ENCODE measurements at regions not wholly inside any gene's neighbourhood (a gene's known extent, or its start where the extent isn't known, plus 50 kb on each side); places are given as distances from the start of the nearest gene placed in this dataset.

DNA sequence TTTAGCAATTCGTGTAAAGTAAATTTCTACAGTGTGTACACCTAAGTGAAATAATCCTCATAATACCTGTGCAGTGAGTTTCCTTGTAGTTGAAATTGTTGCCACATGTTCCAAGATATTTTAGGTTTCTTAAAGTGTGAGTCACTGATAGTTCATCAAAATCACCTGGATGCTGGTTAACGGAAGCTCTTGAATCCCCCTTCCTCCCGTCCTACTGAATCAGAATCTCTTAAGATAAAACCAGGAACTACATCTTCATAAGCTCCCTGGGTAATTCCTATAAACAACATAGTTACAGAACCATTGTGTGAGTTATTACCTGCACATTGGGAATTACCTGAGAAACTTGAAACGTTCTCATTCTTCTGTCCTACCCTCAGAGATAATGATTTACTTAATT lies 197.4 kb upstream of the HS3ST1 start:
- TF ChIP-seq GABPA (IDR thresholded peaks at IDR 0.05; ENCODE audit: low read depth): no peak
- TF ChIP-seq, protein P1, sequence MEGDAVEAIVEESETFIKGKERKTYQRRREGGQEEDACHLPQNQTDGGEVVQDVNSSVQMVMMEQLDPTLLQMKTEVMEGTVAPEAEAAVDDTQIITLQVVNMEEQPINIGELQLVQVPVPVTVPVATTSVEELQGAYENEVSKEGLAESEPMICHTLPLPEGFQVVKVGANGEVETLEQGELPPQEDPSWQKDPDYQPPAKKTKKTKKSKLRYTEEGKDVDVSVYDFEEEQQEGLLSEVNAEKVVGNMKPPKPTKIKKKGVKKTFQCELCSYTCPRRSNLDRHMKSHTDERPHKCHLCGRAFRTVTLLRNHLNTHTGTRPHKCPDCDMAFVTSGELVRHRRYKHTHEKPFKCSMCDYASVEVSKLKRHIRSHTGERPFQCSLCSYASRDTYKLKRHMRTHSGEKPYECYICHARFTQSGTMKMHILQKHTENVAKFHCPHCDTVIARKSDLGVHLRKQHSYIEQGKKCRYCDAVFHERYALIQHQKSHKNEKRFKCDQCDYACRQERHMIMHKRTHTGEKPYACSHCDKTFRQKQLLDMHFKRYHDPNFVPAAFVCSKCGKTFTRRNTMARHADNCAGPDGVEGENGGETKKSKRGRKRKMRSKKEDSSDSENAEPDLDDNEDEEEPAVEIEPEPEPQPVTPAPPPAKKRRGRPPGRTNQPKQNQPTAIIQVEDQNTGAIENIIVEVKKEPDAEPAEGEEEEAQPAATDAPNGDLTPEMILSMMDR (IDR thresholded peaks at IDR 0.05): no peak
- TF ChIP-seq JUND (IDR thresholded peaks at IDR 0.05): no peak
- TF ChIP-seq, protein P2, sequence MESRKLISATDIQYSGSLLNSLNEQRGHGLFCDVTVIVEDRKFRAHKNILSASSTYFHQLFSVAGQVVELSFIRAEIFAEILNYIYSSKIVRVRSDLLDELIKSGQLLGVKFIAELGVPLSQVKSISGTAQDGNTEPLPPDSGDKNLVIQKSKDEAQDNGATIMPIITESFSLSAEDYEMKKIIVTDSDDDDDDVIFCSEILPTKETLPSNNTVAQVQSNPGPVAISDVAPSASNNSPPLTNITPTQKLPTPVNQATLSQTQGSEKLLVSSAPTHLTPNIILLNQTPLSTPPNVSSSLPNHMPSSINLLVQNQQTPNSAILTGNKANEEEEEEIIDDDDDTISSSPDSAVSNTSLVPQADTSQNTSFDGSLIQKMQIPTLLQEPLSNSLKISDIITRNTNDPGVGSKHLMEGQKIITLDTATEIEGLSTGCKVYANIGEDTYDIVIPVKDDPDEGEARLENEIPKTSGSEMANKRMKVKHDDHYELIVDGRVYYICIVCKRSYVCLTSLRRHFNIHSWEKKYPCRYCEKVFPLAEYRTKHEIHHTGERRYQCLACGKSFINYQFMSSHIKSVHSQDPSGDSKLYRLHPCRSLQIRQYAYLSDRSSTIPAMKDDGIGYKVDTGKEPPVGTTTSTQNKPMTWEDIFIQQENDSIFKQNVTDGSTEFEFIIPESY (IDR thresholded peaks at IDR 0.05; ENCODE audit: borderline replicate concordance, low read depth): no peak
- no peak for TF ChIP-seq EP300 (IDR thresholded peaks at IDR 0.05; ENCODE audit: borderline replicate concordance in 1 of 2, low read depth in 1 of 2, low read length in 1 of 2)
- TF ChIP-seq NRF1 (IDR thresholded peaks at IDR 0.05; ENCODE audit: low read depth, low read length): no peak
- no peak for TF ChIP-seq ELF1 (IDR thresholded peaks at IDR 0.05)
- no peak for TF ChIP-seq SMC3 (IDR thresholded peaks at IDR 0.05; ENCODE audit: low read depth, low read length)
- TF ChIP-seq, protein P3, sequence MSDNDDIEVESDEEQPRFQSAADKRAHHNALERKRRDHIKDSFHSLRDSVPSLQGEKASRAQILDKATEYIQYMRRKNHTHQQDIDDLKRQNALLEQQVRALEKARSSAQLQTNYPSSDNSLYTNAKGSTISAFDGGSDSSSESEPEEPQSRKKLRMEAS (IDR thresholded peaks at IDR 0.05; ENCODE audit: low read depth): no peak
- TF ChIP-seq RCOR1 (IDR thresholded peaks at IDR 0.05; ENCODE audit: low read length): no peak
- no peak for TF ChIP-seq RFX5 (IDR thresholded peaks at IDR 0.05; ENCODE audit: low read length)
- TF ChIP-seq EZH2phosphoT487 (IDR thresholded peaks at IDR 0.05; ENCODE audit: borderline replicate concordance, low read depth): no peak
- TF ChIP-seq YY1 (IDR thresholded peaks at IDR 0.05; ENCODE audit: low read depth): no peak
